ENCODE measurements at regions not wholly inside any gene's neighbourhood (a gene's known extent, or its start where the extent isn't known, plus 50 kb on each side); places are given as distances from the start of the nearest gene placed in this dataset.

- H3K27me3 ChIP-seq (ENCODE audit: insufficient read depth): no peaks in the 10 kb centered on the region
- 84% methylated on average over 5 of the region's 5 CpGs for WGBS (ENCODE audit: low lambda C conversion rate)
- H3K79me2 ChIP-seq (ENCODE audit: insufficient read depth): peaks cover 31% of the 10 kb centered on the region
- TF ChIP-seq CTCF (IDR thresholded peaks at IDR 0.05): no peak
- TF ChIP-seq JUND (IDR thresholded peaks at IDR 0.05): no peak
- TF ChIP-seq RXRA (IDR thresholded peaks at IDR 0.05; ENCODE audit: borderline replicate concordance, low read depth): no peak
- TF ChIP-seq RFX5 (IDR thresholded peaks at IDR 0.05; ENCODE audit: low read length): no peak
- TF ChIP-seq ELF1 (IDR thresholded peaks at IDR 0.05): no peak
- TF ChIP-seq IRF3 (IDR thresholded peaks at IDR 0.05; ENCODE audit: low read depth, low read length): no peak
- TF ChIP-seq POLR2AphosphoS5 (IDR thresholded peaks at IDR 0.05; ENCODE audit: low read depth, low read length): no peak
- TF ChIP-seq GATA2 (CRISPR knock-in tag; IDR thresholded peaks at IDR 0.05): no peak
- no peak for TF ChIP-seq SMC3 (IDR thresholded peaks at IDR 0.05; ENCODE audit: low read depth, low read length)
- no peak for TF ChIP-seq PBX3 (IDR thresholded peaks at IDR 0.05)
- TF ChIP-seq YY1 (IDR thresholded peaks at IDR 0.05; ENCODE audit: low read depth): no peak
- no peak for TF ChIP-seq TCF12 (IDR thresholded peaks at IDR 0.05)
- TF ChIP-seq RCOR1 (IDR thresholded peaks at IDR 0.05; ENCODE audit: low read length): no peak
- TF ChIP-seq REST (IDR thresholded peaks at IDR 0.05; ENCODE audit: low read depth, low read length): no peak
- TF ChIP-seq RAD21 (IDR thresholded peaks at IDR 0.05; ENCODE audit: low read length): no peak
- no peak for TF ChIP-seq GABPA (IDR thresholded peaks at IDR 0.05; ENCODE audit: low read depth)
- H3F3A ChIP-seq (replicated peaks; ENCODE audit: insufficient read depth): no peaks in the 10 kb centered on the region
- H3K36me3 ChIP-seq (replicated peaks in 1 of 2; ENCODE audit: control insufficient read depth in 1 of 2, insufficient read depth in 2 of 2, low read length in 1 of 2): no peaks in the 10 kb centered on the region
- ChIA-PET POLR2A (no interaction called here), CTCF (no interaction called here)
- H3K4me1 ChIP-seq (ENCODE audit: control insufficient read depth in 1 of 2, insufficient read depth in 2 of 2, low read depth in 1 of 2, low read length in 1 of 2): no peaks in the 10 kb centered on the region
- H3K27ac ChIP-seq (ENCODE audit: low read depth in 2 of 2, low read length in 1 of 2): no peak overlapping the region
- no peak overlapping the region for H3K9ac ChIP-seq
- H3K9me2 ChIP-seq: no peaks in the 10 kb centered on the region
- H3K9me3 ChIP-seq: no peaks in the 10 kb centered on the region
- H3K4me2 ChIP-seq: no peak overlapping the region
- H3K4me3 ChIP-seq (ENCODE audit: low read depth in 2 of 2, low read length in 1 of 2): no peak overlapping the region
- no peak overlapping the region for H2AFZ ChIP-seq (ENCODE audit: low read depth)
- DNase-seq: no peak
- H4K20me1 ChIP-seq (ENCODE audit: insufficient read depth): peaks cover 5% of the 10 kb centered on the region; the same call in 1 of the 2 replicates
Measured at GRCh38 chr13:107545946-107546502, 669.3 kb downstream of the LIG4 start.
